CD4-positive, alpha-beta T cell treated with Interleukin-6 for 4 hours (primary cell): ENCODE measurements at regions not wholly inside any gene's neighbourhood (a gene's known extent, or its start where the extent isn't known, plus 50 kb on each side); places are given as distances from the start of the nearest gene placed in this dataset.
"Not testable (repeated sequence)": the region's sequence is repeated elsewhere in the genome, so short reads cannot be mapped to it uniquely, and the experiment has no call there.

ENCODE experiments used
- DNase-seq: peaks from one replicate; pipeline ENCODE4 v3.0.0-alpha.2; 2020; ENCODE audit warnings: mixed read lengths

DNA sequence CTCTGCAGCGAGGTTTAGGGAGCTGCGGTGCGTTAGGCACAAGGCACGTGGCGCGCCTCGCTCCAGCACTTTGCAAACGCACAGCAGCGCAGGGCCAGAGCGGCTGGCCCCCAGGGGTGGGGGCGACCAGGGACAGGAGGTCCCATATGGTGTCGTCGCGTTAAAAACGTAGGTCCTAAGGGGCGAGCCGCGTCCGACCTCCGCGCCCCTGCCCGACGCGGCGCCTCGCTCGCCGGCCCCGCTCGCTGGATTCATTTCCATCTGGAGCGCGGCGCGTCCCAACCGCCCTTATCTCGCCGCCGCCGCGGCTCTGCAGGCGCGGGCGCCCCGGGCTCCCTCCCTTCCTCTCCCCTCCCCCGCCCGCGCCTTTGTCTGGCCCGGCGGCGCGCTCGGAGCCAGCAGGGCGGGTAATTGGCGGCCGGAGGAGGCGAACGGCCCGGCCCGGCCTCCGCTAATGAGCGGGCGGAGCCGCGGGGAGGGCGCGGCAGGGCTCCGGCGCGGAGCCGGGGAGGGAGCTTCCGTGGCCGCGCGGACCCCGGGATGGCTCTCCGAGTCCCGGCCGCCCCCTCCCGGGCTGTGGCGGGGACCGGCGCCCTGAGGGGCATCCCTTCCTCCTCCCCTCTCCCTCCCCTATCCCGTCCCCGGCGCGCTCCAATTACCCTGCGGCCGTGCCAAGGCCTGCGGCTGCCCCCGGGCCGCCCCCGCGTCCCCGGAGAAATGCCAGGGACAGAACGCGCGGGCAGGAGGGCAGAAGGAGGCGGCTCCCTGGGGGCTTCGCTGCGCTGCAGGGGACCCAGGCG lies 409.0 kb downstream of the BCOR start:
- DNase-seq: peak; percentile 25

GRCh38 chrX:39689376-39690104 lies 408.2 kb downstream of the BCOR start:
- DNase-seq: no peak

DNA sequence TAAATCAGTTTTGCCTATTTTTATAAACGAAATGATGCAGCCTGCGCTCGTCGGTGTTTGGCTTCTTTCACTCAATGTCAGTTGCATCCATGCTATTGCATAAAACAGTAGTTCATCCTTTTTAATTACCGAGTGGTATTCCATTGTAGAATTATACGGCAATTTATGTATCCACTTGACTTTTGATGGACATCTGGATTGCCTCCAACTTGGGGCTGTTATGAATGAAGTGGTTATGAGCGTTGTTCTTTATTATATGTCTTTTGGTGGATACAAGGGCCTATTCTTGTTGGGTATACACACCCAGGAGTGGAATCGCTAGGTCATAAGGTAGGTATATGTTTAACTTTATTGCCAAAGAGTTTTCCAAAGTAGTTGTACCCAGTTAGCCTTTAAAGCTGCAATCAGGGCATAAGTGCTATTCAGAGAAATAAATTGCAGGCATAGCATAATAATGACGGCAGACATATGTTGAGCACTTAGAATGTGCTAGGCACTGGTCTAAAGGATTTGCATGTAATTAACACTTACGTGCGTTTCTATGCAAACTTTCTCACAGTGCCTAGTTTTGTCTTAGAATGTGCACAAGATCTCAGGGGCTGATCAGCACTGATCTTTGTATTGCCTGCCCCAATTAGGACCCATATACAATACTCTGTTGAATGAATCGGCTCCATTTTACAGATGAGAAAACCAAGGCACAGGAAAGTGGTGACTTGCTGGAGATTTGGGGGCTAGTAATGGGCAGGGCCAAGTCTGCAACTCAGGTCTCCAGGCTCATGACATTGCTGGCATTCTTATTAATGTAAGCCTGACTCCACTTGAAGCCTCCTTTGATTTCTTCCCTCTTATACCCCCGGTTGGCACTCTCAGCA lies 407.0 kb downstream of the BCOR start:
- no peak for DNase-seq

- DNase-seq: no peak
Observed at GRCh38 chrX:39691724-39692123, 406.0 kb downstream of the BCOR start.

DNA sequence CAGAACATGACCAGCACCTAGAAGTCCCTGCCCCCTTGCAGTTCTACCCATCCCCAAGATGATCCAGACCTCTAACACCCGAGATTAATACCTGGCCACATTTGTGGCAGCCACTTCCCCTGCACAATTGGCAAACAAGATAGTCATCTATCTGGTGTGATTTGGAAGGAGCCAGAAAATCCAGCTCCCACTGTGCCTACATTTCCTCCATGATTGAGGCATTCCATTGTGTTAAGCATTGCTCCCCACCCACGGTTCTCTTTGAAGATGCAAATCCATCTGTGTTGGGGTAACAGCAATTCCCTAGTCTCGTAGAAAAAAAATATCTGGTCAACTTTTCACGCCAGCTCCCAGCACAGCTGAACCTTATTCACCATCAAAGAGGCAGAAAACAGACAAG lies 405.0 kb downstream of the BCOR start:
- DNase-seq: no peak

DNA sequence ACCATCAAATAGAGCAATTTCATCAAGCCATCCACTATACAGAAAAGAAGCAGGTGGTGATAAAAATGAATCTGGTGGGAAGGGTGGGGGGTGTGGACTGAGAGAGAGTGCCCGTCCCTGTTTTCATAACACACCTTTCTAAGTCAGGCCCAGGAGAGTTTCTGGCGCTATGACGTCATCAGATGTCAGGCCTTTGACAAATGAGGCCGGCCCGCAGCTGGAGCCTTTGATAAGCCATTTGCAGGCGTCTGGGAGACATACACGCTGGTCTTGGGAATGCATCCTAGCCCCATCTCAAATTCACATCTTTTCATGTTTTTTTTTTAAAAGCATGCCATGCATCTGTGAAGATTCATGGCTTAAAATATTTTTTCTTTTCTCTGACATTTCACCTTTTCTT lies 404.5 kb downstream of the BCOR start:
- no peak for DNase-seq

DNA sequence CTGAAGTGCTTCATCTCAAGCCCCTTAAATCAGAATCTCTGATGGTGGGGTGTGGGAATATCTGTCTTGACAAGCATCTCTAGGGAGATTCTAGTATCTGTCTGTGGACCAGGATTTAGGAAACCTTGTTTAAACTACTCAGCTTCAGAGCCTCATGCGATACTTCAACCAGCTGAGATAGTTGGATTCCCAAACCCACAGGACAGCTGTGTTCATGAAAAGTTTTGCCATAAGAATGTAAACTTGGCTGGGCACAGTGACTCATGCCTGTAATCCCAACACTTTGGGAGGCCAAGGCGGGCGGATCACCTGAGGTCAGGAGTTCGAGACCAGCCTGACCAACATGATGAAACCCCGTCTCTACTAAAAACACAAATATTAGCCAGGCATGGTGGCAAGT lies 395.1 kb downstream of the BCOR start:
- not testable (repeated sequence) for DNase-seq

DNA sequence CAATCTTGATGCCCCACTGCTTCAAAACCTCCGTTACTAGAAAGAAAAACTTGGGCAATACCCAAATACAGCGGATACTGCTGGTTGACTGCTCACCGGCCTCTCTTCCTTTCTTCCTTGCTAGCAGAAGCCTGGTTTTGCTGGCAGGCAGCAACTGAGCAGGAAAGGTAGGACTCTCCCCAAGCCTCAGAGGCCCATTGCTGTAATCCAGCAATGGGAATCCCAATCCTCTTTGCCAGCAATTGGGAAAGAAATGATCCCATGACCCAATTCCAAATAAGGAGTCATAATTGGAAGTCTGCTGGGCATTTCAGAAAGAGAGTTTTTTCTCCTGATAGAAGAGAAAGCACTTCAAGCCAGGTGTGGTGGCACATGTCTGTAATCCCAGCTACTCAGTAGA lies 394.5 kb downstream of the BCOR start:
- no peak for DNase-seq

- no peak for DNase-seq
Observed at GRCh38 chrX:39704590-39704989, 393.2 kb downstream of the BCOR start.

DNA sequence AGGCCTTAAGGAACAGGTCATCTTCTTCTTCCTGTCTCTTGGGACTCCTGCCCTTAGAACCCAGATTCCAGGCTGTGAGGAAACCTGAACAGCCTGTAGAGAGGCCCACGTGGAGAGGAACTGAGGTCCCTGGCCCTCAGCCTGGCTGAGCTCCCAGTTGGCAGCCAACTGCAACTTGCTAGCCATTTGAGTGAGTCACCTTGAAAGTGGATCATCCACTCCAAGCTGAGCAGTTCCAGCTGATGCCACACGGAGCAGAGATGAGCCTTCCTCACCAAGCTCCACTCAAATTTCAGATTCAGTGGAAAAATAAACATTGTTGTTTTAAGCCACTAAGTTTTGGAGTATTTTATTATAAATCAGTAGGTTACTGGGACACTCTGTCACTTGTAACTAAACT lies 392.5 kb downstream of the BCOR start:
- DNase-seq: no peak

DNA sequence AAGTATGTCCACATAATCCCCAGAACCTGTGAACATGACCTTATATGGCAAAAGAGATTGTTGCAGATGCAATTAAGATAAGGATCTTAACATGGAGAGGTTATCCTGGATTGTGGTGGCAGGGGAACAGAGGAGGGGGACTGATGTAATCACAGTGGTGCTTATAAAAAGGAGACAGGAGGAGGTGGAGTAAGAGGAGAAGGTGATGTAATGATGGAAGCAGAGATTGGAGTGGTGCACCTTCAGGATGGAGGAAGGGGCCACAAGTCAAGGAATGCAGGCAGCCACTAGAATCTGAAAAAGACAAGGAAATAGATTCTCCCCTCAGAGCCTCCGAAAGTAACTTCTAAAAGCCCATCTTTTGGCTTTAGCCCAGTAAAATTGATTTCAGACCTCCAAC lies 388.4 kb downstream of the BCOR start:
- no peak for DNase-seq

GRCh38 chrX:39709812-39710211 lies 387.9 kb downstream of the BCOR start:
- no peak for DNase-seq

DNA sequence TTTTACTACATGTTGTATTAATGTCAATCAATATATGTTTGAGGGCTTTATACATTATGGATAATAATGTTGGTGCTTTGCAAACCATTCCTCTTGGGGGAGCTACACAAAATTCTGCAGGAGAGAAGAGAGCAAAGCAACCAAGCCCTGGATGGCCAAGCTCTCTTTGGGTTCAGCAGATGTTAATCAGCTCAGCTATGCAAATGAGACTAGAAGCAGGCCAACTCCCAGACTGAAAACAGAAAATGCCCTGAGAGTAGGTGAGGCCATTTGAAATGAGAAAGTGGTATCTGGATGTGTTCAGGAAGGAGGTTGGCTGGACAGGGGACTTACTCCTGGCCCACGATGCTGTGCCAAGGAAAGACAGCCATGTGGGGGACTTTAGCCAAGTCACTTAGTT lies 387.0 kb downstream of the BCOR start:
- no peak for DNase-seq

DNA sequence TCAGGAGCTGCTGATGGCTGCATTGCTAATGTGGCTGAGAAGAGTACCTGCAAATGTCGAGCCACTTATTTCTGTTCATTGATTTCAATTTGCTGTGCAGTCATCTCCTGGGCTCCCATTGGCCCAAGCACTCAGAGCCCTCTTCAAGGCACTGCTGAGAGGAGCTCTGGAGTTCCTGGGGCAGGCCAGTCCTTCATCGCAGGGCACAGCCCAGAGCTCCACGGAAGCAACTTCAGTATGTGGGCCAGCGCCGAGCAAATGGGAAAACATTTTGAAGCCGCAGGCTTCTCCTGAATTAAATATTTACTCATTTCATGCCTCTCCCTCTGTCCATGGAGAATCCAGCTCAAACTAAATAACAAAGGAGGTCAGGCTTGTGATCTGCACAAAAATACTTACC lies 383.3 kb downstream of the BCOR start:
- DNase-seq: no peak

DNA sequence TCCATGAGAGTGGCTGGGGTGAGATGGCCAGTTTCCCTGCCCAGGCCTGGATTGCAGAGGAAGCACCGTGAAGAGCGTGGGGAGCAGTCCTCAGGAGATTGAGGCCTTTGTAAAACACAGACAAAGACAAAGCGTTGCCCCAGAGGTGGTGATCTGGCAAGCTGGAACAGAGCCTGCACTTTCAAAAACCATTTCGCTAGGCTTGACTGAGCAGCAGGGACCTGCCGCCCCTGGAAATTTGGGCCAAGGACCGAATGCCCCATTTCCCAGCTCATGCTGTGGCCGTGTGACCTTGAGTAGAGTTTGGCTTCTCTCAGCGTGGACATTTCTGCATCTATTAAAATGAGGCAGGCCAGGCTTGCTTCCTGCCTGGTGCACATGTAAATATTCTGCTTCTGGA lies 381.4 kb downstream of the BCOR start:
- no peak for DNase-seq

DNA sequence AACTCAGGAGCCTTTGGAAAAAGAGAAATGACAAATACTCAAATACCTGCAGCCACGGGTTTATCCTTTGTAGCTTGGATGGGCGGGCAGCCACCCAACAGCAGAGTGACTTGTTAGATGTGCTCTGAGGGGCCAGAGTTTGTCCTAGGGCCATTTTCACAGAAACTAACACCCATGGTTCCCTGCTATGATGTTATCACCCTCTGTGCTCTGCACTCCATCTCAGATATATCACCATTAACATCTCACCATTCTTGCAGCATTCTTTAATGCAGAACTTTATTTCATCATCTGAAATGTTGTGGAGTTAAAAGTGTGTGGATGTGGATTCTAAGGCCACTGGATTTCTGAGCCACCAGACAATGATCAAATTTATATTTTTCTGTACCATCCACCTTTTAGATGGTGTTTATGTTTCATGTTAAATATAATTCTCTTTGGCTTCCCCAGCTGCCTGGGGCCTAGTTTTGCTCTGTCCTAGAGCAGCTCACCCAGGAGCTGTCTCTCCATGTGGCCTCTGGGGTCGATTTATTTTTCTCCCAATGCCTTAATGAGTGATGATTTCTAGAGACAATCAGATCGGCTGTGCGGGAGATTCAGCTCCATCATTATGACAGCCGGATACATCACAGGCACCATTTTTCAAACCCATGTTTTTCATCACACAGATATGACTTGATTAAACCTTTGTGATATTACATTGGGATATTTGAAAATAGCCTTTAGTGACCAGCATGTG lies 380.8 kb downstream of the BCOR start:
- DNase-seq: no peak

- DNase-seq: no peak
Observed at GRCh38 chrX:39718981-39719380, 378.8 kb downstream of the BCOR start.

GRCh38 chrX:39720945-39721344 lies 376.8 kb downstream of the BCOR start:
- DNase-seq: no peak

GRCh38 chrX:39721566-39722279 lies 376.0 kb downstream of the BCOR start:
- DNase-seq: no peak

- DNase-seq: no peak
Observed at GRCh38 chrX:39724544-39724943, 373.2 kb downstream of the BCOR start.

GRCh38 chrX:39725114-39725513 lies 372.6 kb downstream of the BCOR start:
- no peak for DNase-seq
